Activated CD8-positive, alpha-beta memory T cell treated with anti-CD3 and anti-CD28 coated beads, Interleukin-2, amount 10 ng/mL, durations not matched to agents 7 days and 5 days (primary cell): ENCODE measurements at regions not wholly inside any gene's neighbourhood (a gene's known extent, or its start where the extent isn't known, plus 50 kb on each side); places are given as distances from the start of the nearest gene placed in this dataset.
"Not testable (repeated sequence)": the region's sequence is repeated elsewhere in the genome, so short reads cannot be mapped to it uniquely, and the experiment has no call there.

Experiments used
- ATAC-seq: fragments of 150-1000 bp; cut with Tn5 transposase; one replicate; pipeline ENCODE4 v1.10.0; 2021; ENCODE audit warnings: moderate library complexity
- CTCF ChIA-PET: fragments of 350-600 bp; sonication (Branson Sonifier 250); formaldehyde crosslinking; loops from one replicate; lab custom pipeline; 2021; ENCODE audit warnings: antibody characterized with exemption; lab: Charles Lee
- DNase-seq: peaks from one replicate; pipeline ENCODE4 v3.0.0-alpha.2; 2020
- H3K27ac Mint-ChIP-seq: one replicate; pipeline ENCODE4 v1.8.0; 2021; ENCODE audit warnings: mild to moderate bottlenecking, mixed read lengths
- H3K27me3 Mint-ChIP-seq: one replicate; pipeline ENCODE4 v1.8.0; 2021; ENCODE audit warnings: mixed read lengths
- H3K36me3 Mint-ChIP-seq: one replicate; pipeline ENCODE4 v1.8.0; 2021; ENCODE audit warnings: mild to moderate bottlenecking, mixed read lengths
- H3K4me1 Mint-ChIP-seq: one replicate; pipeline ENCODE4 v1.8.0; 2021; ENCODE audit warnings: mixed read lengths
- H3K4me3 Mint-ChIP-seq: one replicate; pipeline ENCODE4 v1.8.0; 2021; ENCODE audit warnings: mild to moderate bottlenecking, moderate library complexity, mixed read lengths
- H3K9me3 Mint-ChIP-seq: one replicate; pipeline ENCODE4 v1.8.0; 2022; ENCODE audit warnings: low read depth, mixed read lengths

DNA sequence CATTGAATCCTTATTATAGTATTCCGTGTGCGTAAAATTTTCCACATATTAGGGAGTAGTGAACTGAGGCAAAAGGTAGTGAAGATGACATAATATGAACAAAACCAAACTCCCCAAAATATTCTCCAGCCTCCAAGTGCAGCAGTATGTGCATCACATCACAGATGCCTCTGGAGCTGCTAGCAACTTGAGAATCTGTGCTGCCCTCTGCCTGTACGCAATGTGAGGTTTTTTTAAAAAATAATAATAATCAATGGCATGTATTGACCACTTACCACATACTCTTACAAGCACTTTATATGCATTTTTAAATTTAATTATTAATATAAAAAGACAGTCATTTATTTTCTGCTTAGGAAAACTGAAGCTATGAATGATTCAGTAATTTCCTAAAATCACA is 583.0 kb upstream of the SPRY2 start:
- Mint-ChIP-seq H3K36me3 (no peaks in the 10 kb centered on the region), H3K27ac (no peak overlapping the region)
- no peak for ATAC-seq

DNA sequence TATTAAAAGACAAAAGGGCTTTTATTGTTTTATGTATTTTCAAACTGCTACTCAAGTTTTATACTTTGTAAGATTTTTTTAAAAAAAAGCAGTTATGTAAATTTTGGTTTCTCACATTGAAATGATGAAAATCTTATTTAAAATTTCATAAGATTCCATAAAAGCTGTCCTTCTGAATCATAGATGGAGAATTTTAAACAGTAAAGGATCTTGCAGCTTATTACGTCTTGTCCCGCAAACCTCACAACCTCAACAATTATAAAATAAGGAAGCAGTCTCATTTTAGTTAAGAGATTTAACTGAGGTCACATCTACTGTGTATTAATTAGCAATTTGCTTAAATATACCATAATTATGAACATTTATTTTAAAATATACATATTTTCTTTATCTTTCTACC is 581.0 kb upstream of the SPRY2 start:
- Mint-ChIP-seq H3K27ac (no peak overlapping the region), H3K27me3 (no peaks in the 10 kb centered on the region), H3K4me3 (no peak overlapping the region), H3K36me3 (no peaks in the 10 kb centered on the region), H3K4me1 (no peaks in the 10 kb centered on the region), H3K9me3 (no peaks in the 10 kb centered on the region)
- ATAC-seq (no peak), DNase-seq (no peak)
- CTCF ChIA-PET, result no interaction called here

More for the DNA sequence above, 583.0 kb upstream of the SPRY2 start:
- no peak for DNase-seq
- Mint-ChIP-seq H3K4me3 (no peak overlapping the region), H3K27me3 (no peaks in the 10 kb centered on the region), H3K9me3 (no peaks in the 10 kb centered on the region), H3K4me1 (no peaks in the 10 kb centered on the region)
- CTCF ChIA-PET, result no interaction called here

- no peak overlapping the region for H3K27ac Mint-ChIP-seq
- no peaks in the 10 kb centered on the region for H3K9me3 Mint-ChIP-seq
- no peak for ATAC-seq
- no peaks in the 10 kb centered on the region for H3K36me3 Mint-ChIP-seq
- H3K4me3 Mint-ChIP-seq, result no peak overlapping the region
- CTCF ChIA-PET, result no interaction called here
- H3K27me3 Mint-ChIP-seq, result no peaks in the 10 kb centered on the region
- no peaks in the 10 kb centered on the region for H3K4me1 Mint-ChIP-seq
- DNase-seq, result no peak
Measured at GRCh38 chr13:80921541-80921940, 580.6 kb upstream of the SPRY2 start.

DNA sequence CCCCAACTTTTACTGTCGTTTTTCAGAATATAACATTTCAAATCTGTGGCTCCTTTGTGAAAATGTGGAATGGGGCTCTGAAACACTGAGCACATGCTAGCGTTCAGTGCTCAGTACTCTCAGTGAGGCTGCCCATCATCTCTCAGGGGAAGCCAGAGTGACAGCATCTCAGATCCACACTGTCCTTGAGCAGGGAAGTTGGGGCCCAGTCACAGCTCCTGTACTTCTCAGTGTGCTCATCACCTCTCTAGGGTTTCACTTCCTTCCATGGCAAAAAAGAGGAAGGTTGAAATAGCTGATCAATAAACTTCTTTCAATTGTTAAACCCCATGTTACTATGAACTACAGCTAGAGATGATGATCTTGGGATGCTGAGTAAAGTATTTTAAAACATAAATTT is 565.9 kb upstream of the SPRY2 start:
- Mint-ChIP-seq H3K36me3 (no peaks in the 10 kb centered on the region), H3K27ac (no peak overlapping the region), H3K4me3 (no peak overlapping the region), H3K9me3 (peaks cover 2% of the 10 kb centered on the region), H3K27me3 (no peaks in the 10 kb centered on the region), H3K4me1 (no peaks in the 10 kb centered on the region)
- CTCF ChIA-PET, result no interaction called here
- DNase-seq (no peak), ATAC-seq (no peak)

DNA sequence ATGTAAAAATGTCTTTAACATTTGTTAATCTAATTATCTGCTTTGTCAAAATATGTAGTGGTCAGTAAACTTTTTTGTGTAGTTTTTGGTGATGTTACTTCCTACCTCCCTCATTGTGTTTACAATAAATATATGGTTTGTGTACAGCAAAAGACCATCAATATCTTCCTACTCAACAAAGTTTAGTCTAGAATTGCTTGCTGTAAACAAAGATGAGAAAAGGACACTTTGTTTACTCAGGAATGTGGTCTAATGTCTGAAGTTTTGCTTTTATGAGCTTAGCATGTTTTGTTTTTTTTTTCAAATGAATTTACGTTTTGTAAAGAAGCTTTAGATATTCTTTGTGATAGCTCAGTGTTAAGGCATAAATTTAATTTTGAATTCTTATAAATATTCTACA is 563.5 kb upstream of the SPRY2 start:
- DNase-seq (no peak), ATAC-seq (no peak)
- no peaks in the 10 kb centered on the region for H3K27me3 Mint-ChIP-seq
- H3K4me1 Mint-ChIP-seq, result no peaks in the 10 kb centered on the region
- no peak overlapping the region for H3K27ac Mint-ChIP-seq
- CTCF ChIA-PET, result no interaction called here
- H3K36me3 Mint-ChIP-seq, result no peaks in the 10 kb centered on the region
- H3K4me3 Mint-ChIP-seq, result no peak overlapping the region
- H3K9me3 Mint-ChIP-seq, result peaks cover 2% of the 10 kb centered on the region

DNA sequence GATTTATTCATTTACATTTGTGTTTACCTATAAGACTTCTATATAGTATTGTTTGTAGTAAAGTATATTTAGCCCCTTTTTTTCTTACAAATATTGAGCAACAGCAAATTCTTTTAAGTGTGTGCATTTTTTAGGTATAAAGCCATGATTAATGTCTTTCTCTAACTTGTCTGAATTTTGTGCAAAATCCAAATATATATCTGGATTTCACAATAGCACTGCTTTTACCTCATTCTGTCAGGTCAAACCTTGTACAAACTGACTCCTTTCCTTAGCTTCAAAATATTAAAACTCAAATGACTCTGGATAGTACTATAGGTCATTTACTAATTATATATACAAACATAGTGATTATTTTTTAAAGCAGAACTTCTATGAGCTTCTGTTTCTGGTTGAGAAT is 563.0 kb upstream of the SPRY2 start:
- Mint-ChIP-seq H3K36me3 (no peaks in the 10 kb centered on the region), H3K27me3 (no peaks in the 10 kb centered on the region), H3K4me1 (no peaks in the 10 kb centered on the region), H3K27ac (no peak overlapping the region), H3K4me3 (no peak overlapping the region), H3K9me3 (peaks cover 2% of the 10 kb centered on the region)
- CTCF ChIA-PET, result no interaction called here
- no peak for DNase-seq
- ATAC-seq, result no peak

- H3K27me3 Mint-ChIP-seq, result no peaks in the 10 kb centered on the region
- H3K4me1 Mint-ChIP-seq, result no peaks in the 10 kb centered on the region
- H3K27ac Mint-ChIP-seq, result no peak overlapping the region
- H3K9me3 Mint-ChIP-seq, result peaks cover 4% of the 10 kb centered on the region
- H3K36me3 Mint-ChIP-seq, result no peaks in the 10 kb centered on the region
- DNase-seq (no peak), ATAC-seq (no peak)
- CTCF ChIA-PET, result no interaction called here
- no peak overlapping the region for H3K4me3 Mint-ChIP-seq
Measured at GRCh38 chr13:80901530-80901929, 560.6 kb upstream of the SPRY2 start.

GRCh38 chr13:80901111-80901510 is 560.2 kb upstream of the SPRY2 start:
- ATAC-seq, result no peak
- DNase-seq, result no peak
- Mint-ChIP-seq H3K4me3 (no peak overlapping the region), H3K4me1 (no peaks in the 10 kb centered on the region), H3K27ac (no peak overlapping the region), H3K9me3 (peaks cover 4% of the 10 kb centered on the region), H3K36me3 (no peaks in the 10 kb centered on the region), H3K27me3 (no peaks in the 10 kb centered on the region)
- CTCF ChIA-PET, result no interaction called here

DNA sequence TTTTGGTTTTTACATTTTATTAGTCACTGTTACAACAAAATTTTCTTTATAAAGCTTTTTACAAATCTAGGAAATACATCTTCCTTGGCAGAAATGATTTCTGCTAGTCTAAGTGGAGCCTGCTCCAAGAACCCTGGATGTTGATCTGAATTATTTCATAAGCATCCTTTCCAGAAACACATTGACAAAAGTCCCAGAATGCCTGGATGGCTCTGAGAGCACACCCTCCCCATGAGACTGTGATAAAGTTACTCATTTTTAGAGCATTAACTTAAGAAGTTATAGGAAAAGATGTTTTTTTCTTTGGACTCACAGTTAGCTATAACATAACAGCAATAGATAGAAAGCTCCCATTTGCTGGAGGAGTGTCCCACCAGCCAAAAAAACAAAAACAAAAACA is 559.6 kb upstream of the SPRY2 start:
- CTCF ChIA-PET, result no interaction called here
- DNase-seq, result no peak
- Mint-ChIP-seq H3K4me1 (no peaks in the 10 kb centered on the region), H3K27me3 (no peaks in the 10 kb centered on the region), H3K27ac (no peak overlapping the region), H3K9me3 (peaks cover 4% of the 10 kb centered on the region), H3K36me3 (no peaks in the 10 kb centered on the region), H3K4me3 (no peak overlapping the region)
- ATAC-seq, result no peak

DNA sequence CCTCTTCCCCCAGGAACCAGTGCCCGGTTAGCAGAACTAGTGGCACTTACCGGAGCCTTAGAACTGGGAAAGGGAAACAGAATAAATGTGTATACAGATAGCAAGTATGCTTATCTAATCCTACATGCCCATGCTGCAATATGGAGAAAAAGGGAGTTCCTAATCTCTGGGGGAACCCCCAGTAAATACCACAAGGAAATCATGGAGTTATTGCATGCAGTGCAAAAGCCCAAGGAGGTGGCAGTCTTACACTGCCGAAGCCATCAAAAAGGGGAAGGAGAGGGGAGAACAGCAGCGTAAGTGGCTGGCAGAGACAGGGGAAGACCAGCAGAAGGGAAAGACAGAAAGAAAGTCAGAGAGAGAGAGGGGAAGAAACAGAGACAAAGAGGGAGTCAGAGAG is 556.7 kb upstream of the SPRY2 start:
- not testable (repeated sequence) for H3K4me3 Mint-ChIP-seq, H3K36me3 Mint-ChIP-seq

DNA sequence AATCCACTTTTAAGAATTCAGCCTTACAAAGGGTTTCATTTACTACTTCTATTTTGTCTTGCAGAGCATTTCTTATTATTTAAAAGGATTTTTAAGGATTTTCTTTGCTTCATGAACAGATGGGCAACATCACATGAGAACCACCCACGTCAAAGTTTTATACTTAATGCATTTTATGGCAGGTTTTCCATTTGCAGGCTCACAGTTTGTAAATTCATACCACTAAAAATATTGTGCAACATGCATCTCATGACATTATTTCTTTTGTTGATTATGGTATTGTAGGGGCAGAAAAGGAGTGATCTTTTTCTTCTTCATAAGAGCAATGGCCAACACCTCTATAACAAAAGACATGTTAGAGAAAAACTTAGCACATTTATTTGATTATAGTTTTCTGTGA is 554.0 kb upstream of the SPRY2 start:
- Mint-ChIP-seq H3K4me3 (no peak overlapping the region), H3K36me3 (no peaks in the 10 kb centered on the region), H3K27me3 (no peaks in the 10 kb centered on the region), H3K9me3 (peaks cover 5% of the 10 kb centered on the region), H3K27ac (no peak overlapping the region), H3K4me1 (no peaks in the 10 kb centered on the region)
- CTCF ChIA-PET, result no interaction called here
- DNase-seq, result no peak
- no peak for ATAC-seq

More for the DNA sequence above, 556.7 kb upstream of the SPRY2 start:
- ATAC-seq, DNase-seq, H3K9me3 Mint-ChIP-seq, CTCF ChIA-PET, H3K4me1 Mint-ChIP-seq, H3K27me3 Mint-ChIP-seq, H3K27ac Mint-ChIP-seq: not testable (repeated sequence)

DNA sequence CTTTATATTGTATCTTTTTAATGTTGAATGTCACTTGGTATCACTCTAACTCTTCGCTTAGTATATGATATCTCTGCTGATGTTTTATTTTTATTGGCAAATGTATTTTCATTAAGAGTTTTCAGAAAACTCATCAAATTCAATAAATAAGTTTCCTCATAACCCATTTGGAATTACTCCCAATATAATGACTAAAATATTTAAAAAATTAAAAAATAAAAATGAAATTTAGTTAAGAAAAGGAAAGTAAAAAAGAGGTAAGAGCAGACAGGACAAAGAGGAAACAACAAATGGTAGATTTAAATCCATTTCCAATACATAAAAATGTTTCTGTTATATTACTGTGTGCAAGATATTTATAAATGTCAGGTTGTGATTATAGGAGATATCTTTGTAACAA is 548.9 kb upstream of the SPRY2 start:
- Mint-ChIP-seq H3K27me3 (no peaks in the 10 kb centered on the region), H3K27ac (no peak overlapping the region), H3K36me3 (no peaks in the 10 kb centered on the region), H3K4me1 (no peaks in the 10 kb centered on the region), H3K4me3 (no peak overlapping the region), H3K9me3 (peaks cover 11% of the 10 kb centered on the region)
- ATAC-seq, result no peak
- DNase-seq, result no peak
- CTCF ChIA-PET, result no interaction called here

- no peak overlapping the region for H3K27ac Mint-ChIP-seq
- CTCF ChIA-PET, result no interaction called here
- H3K4me3 Mint-ChIP-seq, result no peak overlapping the region
- no peaks in the 10 kb centered on the region for H3K4me1 Mint-ChIP-seq
- H3K36me3 Mint-ChIP-seq, result no peaks in the 10 kb centered on the region
- ATAC-seq (no peak), DNase-seq (no peak)
- H3K9me3 Mint-ChIP-seq, result peaks cover 11% of the 10 kb centered on the region
- H3K27me3 Mint-ChIP-seq, result no peaks in the 10 kb centered on the region
Measured at GRCh38 chr13:80888390-80888789, 547.5 kb upstream of the SPRY2 start.

DNA sequence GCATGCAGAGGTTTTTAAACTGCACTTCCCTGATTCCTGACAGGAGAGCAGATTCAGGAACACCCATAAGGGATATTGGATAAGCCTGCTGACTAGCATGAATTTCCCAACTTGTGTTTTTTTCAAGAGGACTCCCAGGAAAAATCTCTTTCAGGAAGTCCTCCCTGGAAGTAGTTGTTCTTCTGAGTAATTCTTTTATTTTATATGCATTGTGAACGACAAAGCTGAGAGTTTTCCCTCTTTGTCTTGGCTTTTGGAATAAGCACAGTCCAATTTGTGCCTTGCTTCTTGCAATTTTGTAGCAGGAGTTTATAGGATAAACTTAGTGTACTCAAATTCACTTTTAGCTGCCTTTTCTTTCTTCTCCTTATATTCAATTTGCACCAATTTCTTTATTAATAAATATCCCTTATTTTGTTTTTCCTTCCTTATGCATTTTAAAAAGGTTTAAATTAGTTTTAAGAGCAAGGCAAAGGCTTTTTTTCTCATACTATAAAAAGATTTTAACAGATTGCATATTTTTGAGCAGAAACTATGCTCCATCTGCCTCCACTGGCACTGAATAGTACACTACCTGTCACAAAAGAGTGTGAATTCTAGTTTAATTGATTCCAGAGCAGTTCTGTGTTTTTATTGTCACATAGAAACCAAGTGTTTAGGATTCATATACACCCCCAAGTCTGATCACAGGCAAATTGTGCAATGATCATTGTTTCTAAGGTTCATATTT is 543.3 kb upstream of the SPRY2 start:
- Mint-ChIP-seq H3K4me1 (no peaks in the 10 kb centered on the region), H3K27ac (no peak overlapping the region), H3K9me3 (peaks cover 8% of the 10 kb centered on the region), H3K36me3 (no peaks in the 10 kb centered on the region), H3K4me3 (no peak overlapping the region), H3K27me3 (no peaks in the 10 kb centered on the region)
- DNase-seq (no peak), ATAC-seq (no peak)
- CTCF ChIA-PET, result no interaction called here

- Mint-ChIP-seq H3K9me3 (peaks cover 8% of the 10 kb centered on the region), H3K27ac (no peak overlapping the region), H3K36me3 (no peaks in the 10 kb centered on the region), H3K4me3 (no peak overlapping the region), H3K27me3 (no peaks in the 10 kb centered on the region), H3K4me1 (no peaks in the 10 kb centered on the region)
- ATAC-seq (no peak), DNase-seq (no peak)
- CTCF ChIA-PET, result no interaction called here
Measured at GRCh38 chr13:80883545-80883944, 542.6 kb upstream of the SPRY2 start.
